ENCODE measurements at regions not wholly inside any gene's neighbourhood (a gene's known extent, or its start where the extent isn't known, plus 50 kb on each side); places are given as distances from the start of the nearest gene placed in this dataset.

- Histone ChIP-seq H3K36me3 (ENCODE audit: low read depth, missing control alignments) (no peaks in the 10 kb centered on the region), H3K4me1 (no peaks in the 10 kb centered on the region), H3K27ac (no peak overlapping the region), H3K27me3 (no peaks in the 10 kb centered on the region), H3K4me3 (no peak overlapping the region), H3K9me3 (no peaks in the 10 kb centered on the region)
- intact Hi-C loops (cut with DNase I; ENCODE audit: low total_unique reads), result no loop called here
- 89 to 93% methylated on average over 3 of the region's 3 CpGs for WGBS, 2 donors
- no peak for DNase-seq
- TF ChIP-seq, protein P1, sequence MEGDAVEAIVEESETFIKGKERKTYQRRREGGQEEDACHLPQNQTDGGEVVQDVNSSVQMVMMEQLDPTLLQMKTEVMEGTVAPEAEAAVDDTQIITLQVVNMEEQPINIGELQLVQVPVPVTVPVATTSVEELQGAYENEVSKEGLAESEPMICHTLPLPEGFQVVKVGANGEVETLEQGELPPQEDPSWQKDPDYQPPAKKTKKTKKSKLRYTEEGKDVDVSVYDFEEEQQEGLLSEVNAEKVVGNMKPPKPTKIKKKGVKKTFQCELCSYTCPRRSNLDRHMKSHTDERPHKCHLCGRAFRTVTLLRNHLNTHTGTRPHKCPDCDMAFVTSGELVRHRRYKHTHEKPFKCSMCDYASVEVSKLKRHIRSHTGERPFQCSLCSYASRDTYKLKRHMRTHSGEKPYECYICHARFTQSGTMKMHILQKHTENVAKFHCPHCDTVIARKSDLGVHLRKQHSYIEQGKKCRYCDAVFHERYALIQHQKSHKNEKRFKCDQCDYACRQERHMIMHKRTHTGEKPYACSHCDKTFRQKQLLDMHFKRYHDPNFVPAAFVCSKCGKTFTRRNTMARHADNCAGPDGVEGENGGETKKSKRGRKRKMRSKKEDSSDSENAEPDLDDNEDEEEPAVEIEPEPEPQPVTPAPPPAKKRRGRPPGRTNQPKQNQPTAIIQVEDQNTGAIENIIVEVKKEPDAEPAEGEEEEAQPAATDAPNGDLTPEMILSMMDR (IDR thresholded peaks at IDR 0.05), result no peak
- TF ChIP-seq POLR2A (IDR thresholded peaks at IDR 0.05), result no peak
These were observed 57.8 kb upstream of the SPRED2 start for GRCh38 chr2:65490222-65490621.

DNA sequence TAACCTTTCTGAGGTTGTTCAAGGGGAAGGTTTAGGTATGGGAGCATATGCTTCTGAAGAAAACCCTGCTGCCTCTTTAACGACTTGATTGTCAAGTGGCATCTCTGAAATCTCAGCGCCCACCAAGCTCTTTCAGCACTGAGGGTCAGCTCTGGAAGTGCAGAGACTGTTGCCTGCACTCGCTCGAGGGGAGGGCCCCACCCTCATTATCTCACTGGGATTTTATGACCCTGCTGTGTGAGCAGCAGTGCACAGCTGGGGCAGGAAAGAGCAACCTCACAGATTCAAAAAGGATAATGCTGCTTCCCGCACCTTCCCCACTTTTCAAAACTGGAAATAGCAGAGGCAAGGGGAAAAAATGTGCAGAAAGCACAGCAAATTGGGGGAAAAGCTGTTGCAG lies 56.9 kb upstream of the SPRED2 start:
- Histone ChIP-seq H3K9me3 (no peaks in the 10 kb centered on the region), H3K27me3 (no peaks in the 10 kb centered on the region), H3K36me3 (ENCODE audit: low read depth, missing control alignments) (no peaks in the 10 kb centered on the region)

DNA sequence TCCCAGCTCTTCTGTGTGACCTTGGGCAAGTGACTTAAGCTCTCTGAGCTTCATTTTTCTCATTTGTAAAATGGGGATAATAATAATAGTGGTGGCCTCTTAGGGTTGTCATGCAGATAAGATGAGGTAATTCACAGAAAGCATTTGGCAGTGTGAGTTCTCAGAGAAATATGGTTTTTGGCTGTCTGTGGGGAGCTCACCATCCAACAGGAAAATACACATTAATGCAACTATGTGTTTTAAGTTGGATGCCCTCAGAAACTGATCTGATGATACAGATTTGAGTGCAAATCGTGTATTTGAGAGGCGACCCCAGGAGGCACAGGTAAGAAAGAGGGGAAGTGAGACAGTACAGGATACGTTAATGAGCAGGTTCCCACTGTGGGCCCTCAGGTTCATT lies 56.1 kb upstream of the SPRED2 start:
- no peak for DNase-seq
- WGBS, 2 donors, result 88 to 94% methylated on average over 3 of the region's 3 CpGs
- no peak overlapping the region for H3K4me3 ChIP-seq
- H3K4me1 ChIP-seq, result no peaks in the 10 kb centered on the region
- H3K27me3 ChIP-seq, result no peaks in the 10 kb centered on the region
- intact Hi-C loops (cut with DNase I; ENCODE audit: low total_unique reads), result no loop called here
- TF ChIP-seq, protein P1 (IDR thresholded peaks at IDR 0.05), result no peak
- TF ChIP-seq POLR2A (IDR thresholded peaks at IDR 0.05), result no peak
- H3K9me3 ChIP-seq, result no peaks in the 10 kb centered on the region
- H3K27ac ChIP-seq, result no peak overlapping the region
- H3K36me3 ChIP-seq (ENCODE audit: low read depth, missing control alignments), result no peaks in the 10 kb centered on the region

More for the DNA sequence above, 56.9 kb upstream of the SPRED2 start:
- H3K4me3 ChIP-seq, result no peak overlapping the region
- intact Hi-C loops (cut with DNase I; ENCODE audit: low total_unique reads), result no loop called here
- H3K4me1 ChIP-seq, result no peaks in the 10 kb centered on the region
- no peak for DNase-seq
- TF ChIP-seq, protein P1 (IDR thresholded peaks at IDR 0.05), result no peak
- no peak for TF ChIP-seq POLR2A (IDR thresholded peaks at IDR 0.05)
- H3K27ac ChIP-seq, result no peak overlapping the region
- WGBS, 2 donors, result 59 to 62% methylated on average over 4 to 5 of the region's 5 CpGs

GRCh38 chr2:65487404-65487803 lies 55.0 kb upstream of the SPRED2 start:
- Histone ChIP-seq H3K36me3 (ENCODE audit: low read depth, missing control alignments) (no peaks in the 10 kb centered on the region), H3K27ac (no peak overlapping the region), H3K4me3 (no peak overlapping the region), H3K4me1 (no peaks in the 10 kb centered on the region), H3K9me3 (no peaks in the 10 kb centered on the region), H3K27me3 (no peaks in the 10 kb centered on the region)
- WGBS, 2 donors, result 84 to 86% methylated on average over 2 to 5 of the region's 5 CpGs
- intact Hi-C loops (cut with DNase I; ENCODE audit: low total_unique reads), result no loop called here
- DNase-seq, result no peak
- TF ChIP-seq, protein P1 (IDR thresholded peaks at IDR 0.05), result no peak
- no peak for TF ChIP-seq POLR2A (IDR thresholded peaks at IDR 0.05)

DNA sequence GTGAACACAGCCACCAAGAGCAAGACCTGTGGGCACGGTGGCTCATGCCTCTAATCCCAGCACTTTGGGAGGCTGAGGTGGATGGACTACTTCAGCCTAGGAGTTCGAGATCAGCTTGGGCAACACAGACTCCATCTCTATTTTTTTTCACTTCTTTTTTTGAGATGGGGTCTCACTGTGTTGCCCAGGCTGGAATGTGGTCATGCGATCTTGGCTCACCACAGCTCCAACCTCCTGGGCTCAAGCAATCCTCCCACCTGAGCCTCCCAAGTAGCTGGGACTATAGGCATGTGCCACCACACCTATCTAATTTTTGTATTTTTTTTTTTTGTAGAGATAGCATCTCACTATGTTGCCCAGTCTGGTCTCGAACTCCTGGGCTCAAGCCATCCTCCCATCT lies 54.4 kb upstream of the SPRED2 start:
- no peaks in the 10 kb centered on the region for H3K9me3 ChIP-seq
- no peak for TF ChIP-seq POLR2A (IDR thresholded peaks at IDR 0.05)
- TF ChIP-seq, protein P1 (IDR thresholded peaks at IDR 0.05), result no peak
- no peaks in the 10 kb centered on the region for H3K36me3 ChIP-seq (ENCODE audit: low read depth, missing control alignments)
- H3K4me3 ChIP-seq, result no peak overlapping the region
- no peaks in the 10 kb centered on the region for H3K4me1 ChIP-seq
- H3K27me3 ChIP-seq, result no peaks in the 10 kb centered on the region
- DNase-seq, result no peak
- intact Hi-C loops (cut with DNase I; ENCODE audit: low total_unique reads), result no loop called here
- WGBS, 2 donors, result 95% methylated on average over 4 of the region's 4 CpGs
- no peak overlapping the region for H3K27ac ChIP-seq
